ENCODE measurements at regions not wholly inside any gene's neighbourhood (a gene's known extent, or its start where the extent isn't known, plus 50 kb on each side); places are given as distances from the start of the nearest gene placed in this dataset.

DNA sequence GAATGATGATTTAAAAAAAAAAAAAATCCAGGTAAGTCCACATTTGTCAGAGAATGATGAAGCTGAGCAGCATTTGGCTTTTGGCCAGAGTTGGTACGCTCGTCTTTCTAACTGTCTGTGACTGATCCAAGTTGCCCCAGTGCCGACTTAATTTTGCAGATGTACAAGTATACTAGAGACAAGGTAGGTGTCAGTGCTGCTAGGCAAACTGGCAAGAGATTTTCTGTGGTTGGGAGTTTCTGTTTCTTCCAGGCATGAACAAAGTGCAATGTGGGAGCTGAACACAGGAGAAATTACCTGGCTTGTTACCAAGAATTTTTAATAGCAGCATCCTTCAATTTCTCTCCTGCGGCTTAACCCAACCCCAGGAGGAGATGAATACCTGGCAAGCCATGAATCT, 307.7 kb downstream of the BUD13 start:
- TF ChIP-seq GATA1 (IDR thresholded peaks at IDR 0.05; ENCODE audit: low read depth, low read length) = no peak
- TF ChIP-seq POLR2A (IDR thresholded peaks at IDR 0.05; ENCODE audit: low read length) = no peak

Measured in erythroblast (primary cell).